ENCODE measurements at regions not wholly inside any gene's neighbourhood (a gene's known extent, or its start where the extent isn't known, plus 50 kb on each side); places are given as distances from the start of the nearest gene placed in this dataset.

DNA sequence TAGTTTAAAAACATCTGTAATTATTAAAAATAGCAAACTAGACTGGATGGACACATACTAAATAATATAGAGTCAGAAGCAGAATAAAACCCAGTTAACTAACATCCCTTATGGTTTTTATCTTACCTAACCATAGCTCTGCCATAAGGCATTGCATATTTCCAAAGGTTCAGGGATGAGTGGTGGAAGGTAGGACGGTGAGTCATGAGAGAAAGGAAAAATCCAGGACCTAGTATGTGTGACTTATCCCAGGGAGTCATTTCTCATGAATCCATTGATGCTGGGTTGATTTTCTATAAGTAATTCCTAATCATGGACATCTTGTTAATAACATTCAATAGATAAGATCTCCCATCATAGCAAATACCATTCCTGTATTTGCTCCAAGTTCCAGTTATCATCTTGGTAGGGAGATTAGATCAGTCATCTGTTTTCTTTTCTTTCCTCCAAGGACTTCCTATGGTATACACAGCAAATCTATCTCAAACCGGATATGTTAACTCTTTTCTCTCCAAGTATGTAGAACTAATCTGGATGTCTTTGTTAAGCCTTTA is 490.7 kb upstream of the B3GALT2 start:
- Histone ChIP-seq H3K36me3 (ENCODE audit: control insufficient read depth, insufficient read depth, low read length) (no peaks in the 10 kb centered on the region), H3K27me3 (ENCODE audit: control insufficient read depth, insufficient read depth, low read length, poor library complexity, severe bottlenecking) (no peaks in the 10 kb centered on the region), H3K4me3 (ENCODE audit: low read length) (no peak overlapping the region), H3K9ac (ENCODE audit: extremely low read depth, low read length, poor library complexity, severe bottlenecking) (no peak overlapping the region), H3K27ac (ENCODE audit: low read depth, low read length) (no peak overlapping the region), H3K9me3 (ENCODE audit: control insufficient read depth, low read length) (no peaks in the 10 kb centered on the region), H3K4me1 (ENCODE audit: control insufficient read depth, insufficient read depth, low read length) (no peaks in the 10 kb centered on the region)
- no peak for DNase-seq
- Mint-ChIP-seq H3K27me3 (ENCODE audit: insufficient read depth) (no peaks in the 10 kb centered on the region), H3K36me3 (ENCODE audit: low read depth) (no peaks in the 10 kb centered on the region), H3K4me1 (peaks cover 8% of the 10 kb centered on the region), H3K27ac (no peak overlapping the region), H3K4me3 (no peak overlapping the region), H3K9me3 (no peaks in the 10 kb centered on the region)
- WGBS, 2 experiments (ENCODE audit: insufficient coverage in 1 of 2, insufficient read length in 1 of 2) = 50 to 80% methylated on average over 1 to 2 of the region's 2 CpGs
- TF ChIP-seq, protein P1, sequence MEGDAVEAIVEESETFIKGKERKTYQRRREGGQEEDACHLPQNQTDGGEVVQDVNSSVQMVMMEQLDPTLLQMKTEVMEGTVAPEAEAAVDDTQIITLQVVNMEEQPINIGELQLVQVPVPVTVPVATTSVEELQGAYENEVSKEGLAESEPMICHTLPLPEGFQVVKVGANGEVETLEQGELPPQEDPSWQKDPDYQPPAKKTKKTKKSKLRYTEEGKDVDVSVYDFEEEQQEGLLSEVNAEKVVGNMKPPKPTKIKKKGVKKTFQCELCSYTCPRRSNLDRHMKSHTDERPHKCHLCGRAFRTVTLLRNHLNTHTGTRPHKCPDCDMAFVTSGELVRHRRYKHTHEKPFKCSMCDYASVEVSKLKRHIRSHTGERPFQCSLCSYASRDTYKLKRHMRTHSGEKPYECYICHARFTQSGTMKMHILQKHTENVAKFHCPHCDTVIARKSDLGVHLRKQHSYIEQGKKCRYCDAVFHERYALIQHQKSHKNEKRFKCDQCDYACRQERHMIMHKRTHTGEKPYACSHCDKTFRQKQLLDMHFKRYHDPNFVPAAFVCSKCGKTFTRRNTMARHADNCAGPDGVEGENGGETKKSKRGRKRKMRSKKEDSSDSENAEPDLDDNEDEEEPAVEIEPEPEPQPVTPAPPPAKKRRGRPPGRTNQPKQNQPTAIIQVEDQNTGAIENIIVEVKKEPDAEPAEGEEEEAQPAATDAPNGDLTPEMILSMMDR (conservative IDR thresholded peaks at IDR 0.05) = no peak

DNA sequence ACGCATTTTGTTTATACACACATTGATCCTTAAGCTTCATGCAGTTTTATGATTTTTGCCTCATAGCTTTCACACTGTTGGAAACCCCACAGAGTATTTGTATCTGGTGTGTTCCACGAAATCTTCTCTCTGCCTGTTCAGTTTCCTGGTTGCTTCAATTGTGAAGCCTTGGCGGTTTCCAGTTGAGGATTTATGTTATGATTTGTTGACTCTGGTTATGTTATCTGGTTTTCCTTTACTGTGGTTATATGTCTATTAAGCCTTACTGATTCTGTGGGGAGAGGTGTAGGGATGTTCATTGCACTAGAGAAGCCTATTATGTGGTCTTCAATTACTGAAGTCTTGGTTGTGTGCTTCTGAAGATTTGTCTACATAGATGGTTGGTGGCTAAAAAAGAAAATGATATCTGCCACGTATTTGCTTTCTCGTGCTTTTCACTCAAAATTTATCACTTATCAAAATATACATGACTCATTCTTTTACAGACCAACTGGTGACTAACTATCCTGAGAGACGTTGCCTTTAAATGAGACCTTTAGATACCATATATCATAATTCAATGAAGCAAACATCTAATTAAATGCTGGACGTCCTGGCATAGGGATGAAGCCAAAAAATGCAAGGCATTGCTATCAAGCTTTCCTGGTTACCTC is 488.0 kb upstream of the B3GALT2 start:
- no peaks in the 10 kb centered on the region for H3K27me3 ChIP-seq (ENCODE audit: control insufficient read depth, insufficient read depth, low read length, poor library complexity, severe bottlenecking)
- H3K9ac ChIP-seq (ENCODE audit: extremely low read depth, low read length, poor library complexity, severe bottlenecking) = no peak overlapping the region
- no peaks in the 10 kb centered on the region for H3K36me3 ChIP-seq (ENCODE audit: control insufficient read depth, insufficient read depth, low read length)
- Mint-ChIP-seq H3K36me3 (ENCODE audit: low read depth) (no peaks in the 10 kb centered on the region), H3K27ac (no peak overlapping the region), H3K9me3 (no peaks in the 10 kb centered on the region), H3K4me1 (no peaks in the 10 kb centered on the region), H3K27me3 (ENCODE audit: insufficient read depth) (no peaks in the 10 kb centered on the region), H3K4me3 (no peak overlapping the region)
- H3K9me3 ChIP-seq (ENCODE audit: control insufficient read depth, low read length) = no peaks in the 10 kb centered on the region
- no peak overlapping the region for H3K4me3 ChIP-seq (ENCODE audit: low read length)
- no peak overlapping the region for H3K27ac ChIP-seq (ENCODE audit: low read depth, low read length)
- TF ChIP-seq, protein P1 (conservative IDR thresholded peaks at IDR 0.05) = no peak
- WGBS, 2 experiments (ENCODE audit: insufficient coverage in 1 of 2, insufficient read length in 1 of 2) = 91 to 98% methylated on average over 6 to 7 of the region's 7 CpGs
- DNase-seq = no peak
- H3K4me1 ChIP-seq (ENCODE audit: control insufficient read depth, insufficient read depth, low read length) = no peaks in the 10 kb centered on the region

DNA sequence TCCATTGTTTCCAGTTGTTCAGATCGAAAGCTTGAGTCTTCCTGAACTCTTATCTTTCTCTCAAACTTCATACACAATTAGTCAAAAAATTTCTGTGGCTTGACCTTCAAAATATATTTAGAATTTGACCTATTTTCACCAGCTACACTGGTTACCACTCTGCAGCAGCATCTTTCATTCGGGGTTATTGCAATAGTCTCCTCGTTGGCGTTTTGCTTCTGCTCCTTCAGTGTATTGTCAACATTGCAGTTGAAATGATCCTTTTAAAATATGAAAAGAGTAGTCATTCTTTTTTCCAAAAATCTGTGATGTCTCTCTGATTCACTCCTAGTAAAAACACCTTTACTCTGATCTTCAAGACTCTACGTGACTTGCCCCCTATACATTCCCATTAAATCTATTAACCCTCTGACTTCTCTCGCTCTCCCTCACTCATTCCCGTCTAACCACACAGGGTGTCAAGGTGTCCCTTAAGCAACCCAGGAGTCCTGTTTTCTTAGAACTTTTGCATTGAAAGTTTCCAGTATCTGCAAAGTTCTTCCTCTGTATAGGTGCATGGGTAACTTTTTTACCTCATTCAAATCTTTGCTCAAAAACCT is 480.2 kb upstream of the B3GALT2 start:
- TF ChIP-seq, protein P1 (conservative IDR thresholded peaks at IDR 0.05) = no peak
- H3K9ac ChIP-seq (ENCODE audit: extremely low read depth, low read length, poor library complexity, severe bottlenecking) = no peak overlapping the region
- no peaks in the 10 kb centered on the region for H3K4me1 ChIP-seq (ENCODE audit: control insufficient read depth, insufficient read depth, low read length)
- Mint-ChIP-seq H3K27ac (no peak overlapping the region), H3K9me3 (no peaks in the 10 kb centered on the region), H3K27me3 (ENCODE audit: insufficient read depth) (no peaks in the 10 kb centered on the region), H3K4me1 (no peaks in the 10 kb centered on the region), H3K4me3 (no peak overlapping the region), H3K36me3 (ENCODE audit: low read depth) (no peaks in the 10 kb centered on the region)
- no peak for DNase-seq
- H3K27ac ChIP-seq (ENCODE audit: low read depth, low read length) = no peak overlapping the region
- H3K27me3 ChIP-seq (ENCODE audit: control insufficient read depth, insufficient read depth, low read length, poor library complexity, severe bottlenecking) = no peaks in the 10 kb centered on the region
- H3K4me3 ChIP-seq (ENCODE audit: low read length) = no peak overlapping the region
- 93 to 94% methylated on average over 4 to 7 of the region's 7 CpGs for WGBS, 2 experiments (ENCODE audit: insufficient coverage in 1 of 2, insufficient read length in 1 of 2)
- H3K9me3 ChIP-seq (ENCODE audit: control insufficient read depth, low read length) = no peaks in the 10 kb centered on the region
- no peaks in the 10 kb centered on the region for H3K36me3 ChIP-seq (ENCODE audit: control insufficient read depth, insufficient read depth, low read length)
